WTC11 (cell line): ENCODE measurements at regions not wholly inside any gene's neighbourhood (a gene's known extent, or its start where the extent isn't known, plus 50 kb on each side); places are given as distances from the start of the nearest gene placed in this dataset.

Experiments
- CREM ChIP-seq: sonication (generic); formaldehyde crosslinking; IDR thresholded peaks from 2 replicates; pipeline ENCODE4 v1.8.1; 2022; ENCODE audit warnings: mild to moderate bottlenecking, missing genetic modification reagents, moderate library complexity
- FOXJ3 ChIP-seq: sonication (generic); formaldehyde crosslinking; IDR thresholded peaks from 2 replicates; pipeline ENCODE4 v1.9.0; 2021; ENCODE audit warnings: missing genetic modification reagents, mild to moderate bottlenecking, borderline replicate concordance
- JUN ChIP-seq: sonication (generic); formaldehyde crosslinking; IDR thresholded peaks from 2 replicates; pipeline ENCODE4 v1.8.0; 2023; ENCODE audit warnings: mild to moderate bottlenecking, missing genetic modification reagents
- NFYB ChIP-seq: sonication (generic); formaldehyde crosslinking; conservative IDR thresholded peaks from 2 replicates; pipeline ENCODE4 v1.8.0; 2022; ENCODE audit warnings: low read depth, missing genetic modification reagents
- NR3C1 ChIP-seq: sonication (generic); formaldehyde crosslinking; conservative IDR thresholded peaks from 2 replicates; pipeline ENCODE4 v1.8.1; 2023; ENCODE audit warnings: low read depth, mild to moderate bottlenecking, missing genetic modification reagents
- SP1 ChIP-seq: sonication (generic); formaldehyde crosslinking; conservative IDR thresholded peaks from 2 replicates; pipeline ENCODE4 v1.8.1; 2022; ENCODE audit warnings: missing genetic modification reagents
- TEAD4 ChIP-seq: sonication (generic); formaldehyde crosslinking; IDR thresholded peaks from 2 replicates; pipeline ENCODE4 v1.8.0; 2022; ENCODE audit warnings: mild to moderate bottlenecking, missing genetic modification reagents
- TP53 ChIP-seq: sonication (generic); formaldehyde crosslinking; IDR thresholded peaks from 2 replicates; pipeline ENCODE4 v1.8.1; 2023; ENCODE audit warnings: mild to moderate bottlenecking, missing genetic modification reagents
- ZNF232 ChIP-seq: sonication (generic); formaldehyde crosslinking; IDR thresholded peaks from 2 replicates; pipeline ENCODE4 v1.8.0; 2022; ENCODE audit warnings: mild to moderate bottlenecking, missing genetic modification reagents
- ZNF317 ChIP-seq: sonication (generic); formaldehyde crosslinking; IDR thresholded peaks from 2 replicates; pipeline ENCODE4 v1.8.1; 2023; ENCODE audit warnings: low read depth, mild to moderate bottlenecking, moderate library complexity, missing genetic modification reagents, borderline replicate concordance
- TF ChIP-seq, protein P1 (sequence below): fragments of 200-600 bp; IDR thresholded peaks from 2 replicates; pipeline ENCODE4 v1.8.0; 2022; ENCODE audit warnings: antibody characterized with exemption
- TF ChIP-seq, protein P2 (sequence below): sonication (generic); formaldehyde crosslinking; IDR thresholded peaks from 2 replicates; pipeline ENCODE4 v1.8.1; 2023; ENCODE audit warnings: mild to moderate bottlenecking, missing genetic modification reagents, moderate library complexity
- TF ChIP-seq, protein P3 (sequence below): sonication (generic); formaldehyde crosslinking; IDR thresholded peaks from 2 replicates; pipeline ENCODE4 v1.8.0; 2022; ENCODE audit warnings: mild to moderate bottlenecking, missing genetic modification reagents

DNA sequence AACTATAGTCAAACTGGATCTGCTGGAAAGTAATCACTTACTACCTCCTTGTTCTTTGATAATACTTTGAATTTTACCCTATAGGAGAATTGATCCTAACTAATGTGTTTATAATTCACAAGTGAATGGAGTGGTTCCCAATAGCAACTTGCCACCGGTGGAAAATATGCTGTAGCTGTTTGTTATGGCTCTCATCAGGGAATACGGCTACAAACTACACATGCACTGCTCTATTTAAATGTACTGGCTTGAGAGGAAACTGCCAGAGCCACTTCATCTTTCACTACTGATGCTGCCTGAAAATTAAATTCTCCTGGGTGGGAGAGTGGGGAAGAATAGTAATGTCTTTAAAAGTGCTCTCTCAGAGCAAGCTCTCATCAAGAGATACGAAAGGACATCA, 448.5 kb upstream of the GRAMD2B start:
- no peak for TF ChIP-seq SP1
- TF ChIP-seq ZNF232 (CRISPR knock-in tag): no peak
- TF ChIP-seq, protein P1, sequence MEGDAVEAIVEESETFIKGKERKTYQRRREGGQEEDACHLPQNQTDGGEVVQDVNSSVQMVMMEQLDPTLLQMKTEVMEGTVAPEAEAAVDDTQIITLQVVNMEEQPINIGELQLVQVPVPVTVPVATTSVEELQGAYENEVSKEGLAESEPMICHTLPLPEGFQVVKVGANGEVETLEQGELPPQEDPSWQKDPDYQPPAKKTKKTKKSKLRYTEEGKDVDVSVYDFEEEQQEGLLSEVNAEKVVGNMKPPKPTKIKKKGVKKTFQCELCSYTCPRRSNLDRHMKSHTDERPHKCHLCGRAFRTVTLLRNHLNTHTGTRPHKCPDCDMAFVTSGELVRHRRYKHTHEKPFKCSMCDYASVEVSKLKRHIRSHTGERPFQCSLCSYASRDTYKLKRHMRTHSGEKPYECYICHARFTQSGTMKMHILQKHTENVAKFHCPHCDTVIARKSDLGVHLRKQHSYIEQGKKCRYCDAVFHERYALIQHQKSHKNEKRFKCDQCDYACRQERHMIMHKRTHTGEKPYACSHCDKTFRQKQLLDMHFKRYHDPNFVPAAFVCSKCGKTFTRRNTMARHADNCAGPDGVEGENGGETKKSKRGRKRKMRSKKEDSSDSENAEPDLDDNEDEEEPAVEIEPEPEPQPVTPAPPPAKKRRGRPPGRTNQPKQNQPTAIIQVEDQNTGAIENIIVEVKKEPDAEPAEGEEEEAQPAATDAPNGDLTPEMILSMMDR: no peak
- no peak for TF ChIP-seq NFYB (CRISPR knock-in tag)
- no peak for TF ChIP-seq TEAD4 (CRISPR knock-in tag)
- no peak for TF ChIP-seq ZNF317
- TF ChIP-seq, protein P2, sequence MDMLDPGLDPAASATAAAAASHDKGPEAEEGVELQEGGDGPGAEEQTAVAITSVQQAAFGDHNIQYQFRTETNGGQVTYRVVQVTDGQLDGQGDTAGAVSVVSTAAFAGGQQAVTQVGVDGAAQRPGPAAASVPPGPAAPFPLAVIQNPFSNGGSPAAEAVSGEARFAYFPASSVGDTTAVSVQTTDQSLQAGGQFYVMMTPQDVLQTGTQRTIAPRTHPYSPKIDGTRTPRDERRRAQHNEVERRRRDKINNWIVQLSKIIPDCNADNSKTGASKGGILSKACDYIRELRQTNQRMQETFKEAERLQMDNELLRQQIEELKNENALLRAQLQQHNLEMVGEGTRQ (CRISPR knock-in tag): no peak
- no peak for TF ChIP-seq JUN (CRISPR knock-in tag)
- TF ChIP-seq TP53 (CRISPR knock-in tag): no peak
- TF ChIP-seq, protein P3, sequence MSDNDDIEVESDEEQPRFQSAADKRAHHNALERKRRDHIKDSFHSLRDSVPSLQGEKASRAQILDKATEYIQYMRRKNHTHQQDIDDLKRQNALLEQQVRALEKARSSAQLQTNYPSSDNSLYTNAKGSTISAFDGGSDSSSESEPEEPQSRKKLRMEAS (CRISPR knock-in tag): no peak
- TF ChIP-seq FOXJ3 (CRISPR knock-in tag): no peak
- no peak for TF ChIP-seq NR3C1 (CRISPR knock-in tag)
- no peak for TF ChIP-seq CREM (CRISPR knock-in tag)
